ENCODE measurements at regions not wholly inside any gene's neighbourhood (a gene's known extent, or its start where the extent isn't known, plus 50 kb on each side); places are given as distances from the start of the nearest gene placed in this dataset.
"Not testable (repeated sequence)": the region's sequence is repeated elsewhere in the genome, so short reads cannot be mapped to it uniquely, and the experiment has no call there.

DNA sequence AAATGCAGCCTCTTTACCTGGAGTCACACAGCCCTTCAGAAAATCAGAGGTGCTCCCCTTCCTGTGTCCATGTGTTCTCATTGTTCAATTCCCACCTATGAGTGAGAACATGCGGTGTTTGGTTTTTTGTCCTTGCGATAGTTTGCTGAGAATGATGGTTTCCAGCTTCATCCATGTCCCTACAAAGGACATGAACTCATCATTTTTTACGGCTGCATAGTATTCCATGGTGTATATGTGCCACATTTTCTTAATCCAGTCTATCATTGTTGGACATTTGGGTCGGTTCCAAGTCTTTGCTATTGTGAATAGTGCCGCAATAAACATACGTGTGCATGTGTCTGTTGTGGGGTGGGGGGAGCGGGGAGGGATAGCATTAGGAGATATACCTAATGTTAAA, 60.3 kb upstream of the CCL1 start:
- not testable (repeated sequence) for TF ChIP-seq POLR2A, CTCF, POLR2AphosphoS5 (IDR thresholded peaks at IDR 0.05)
